ENCODE measurements at regions not wholly inside any gene's neighbourhood (a gene's known extent, or its start where the extent isn't known, plus 50 kb on each side); places are given as distances from the start of the nearest gene placed in this dataset.

DNA sequence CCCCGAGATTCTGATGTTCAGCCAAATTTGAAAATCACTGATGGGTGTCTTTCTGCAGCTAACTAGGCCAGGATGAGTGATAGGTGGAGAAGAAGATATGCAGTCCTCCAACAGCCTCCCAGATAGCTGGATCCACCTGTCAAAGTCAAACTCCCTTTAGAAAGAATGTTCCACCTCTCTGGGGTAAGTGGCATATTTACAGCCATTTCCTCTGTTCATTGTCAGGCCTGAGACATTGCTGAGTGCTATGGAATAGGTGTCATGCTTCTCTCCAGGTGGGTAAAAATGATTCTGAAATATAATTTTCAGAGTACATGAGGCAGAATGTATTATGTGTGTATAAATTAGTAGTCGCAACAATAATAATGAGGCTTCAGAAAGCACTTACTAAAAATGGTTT lies 316.8 kb downstream of the TTLL7 start:
- DNase-seq (ENCODE audit: low read depth in 2 of 2): no peak

DNA sequence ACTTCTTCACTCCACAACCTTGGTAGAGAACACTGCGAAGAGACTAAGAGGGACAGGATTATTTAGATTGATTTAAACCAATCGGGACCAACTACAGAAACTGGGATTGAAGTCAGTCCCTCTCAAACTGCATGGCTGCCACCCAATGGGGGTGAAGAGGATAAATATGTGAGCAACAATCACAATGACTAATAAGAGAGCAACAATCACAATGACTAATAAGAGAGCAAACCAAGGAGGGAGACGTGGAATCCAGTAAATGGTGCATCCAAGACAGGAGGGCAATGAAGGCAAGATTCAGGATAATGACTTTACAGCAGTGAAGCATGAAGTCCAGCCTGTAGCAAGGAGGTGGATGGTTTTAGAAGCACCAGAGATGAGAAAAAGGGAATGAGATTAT lies 322.8 kb downstream of the TTLL7 start:
- DNase-seq (ENCODE audit: low read depth in 2 of 2): no peak

DNA sequence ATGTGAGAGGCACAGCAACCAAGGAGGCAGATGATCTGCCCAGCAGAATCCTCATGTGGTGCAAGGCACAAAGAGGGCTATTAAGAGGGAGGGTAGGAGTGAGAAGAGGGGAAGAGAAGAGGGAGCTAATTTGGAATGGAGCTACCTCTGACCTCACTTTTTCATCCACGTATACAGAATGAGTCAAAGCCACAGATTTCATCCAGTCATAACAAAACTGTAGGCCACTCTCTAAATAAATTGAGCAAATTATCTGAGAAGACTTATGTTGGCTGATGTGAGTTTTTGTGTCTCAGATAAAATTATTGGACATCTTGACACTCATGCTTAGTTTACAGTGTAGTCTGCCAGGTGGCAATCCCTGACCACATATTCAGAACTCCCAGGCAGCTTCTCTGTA lies 325.6 kb downstream of the TTLL7 start:
- no peak for DNase-seq (ENCODE audit: low read depth in 2 of 2)

DNA sequence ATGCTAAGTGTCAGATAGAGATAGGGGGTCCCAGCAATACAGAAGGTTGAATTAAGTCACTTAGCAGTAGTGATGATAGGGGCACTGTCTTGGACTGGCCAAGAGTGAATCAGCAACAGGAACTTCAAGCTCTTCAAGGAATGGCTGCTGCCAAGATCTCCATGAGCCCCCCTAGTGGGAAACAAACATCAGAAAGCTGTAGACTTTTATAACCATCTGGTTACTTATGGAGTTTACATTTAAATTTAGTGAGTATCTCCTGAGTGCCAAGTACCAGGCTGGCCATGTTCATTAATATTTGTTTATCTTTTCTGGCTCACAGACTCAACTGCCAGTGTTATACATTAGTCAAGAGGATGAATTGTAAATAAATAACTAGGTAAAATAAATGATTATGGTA lies 327.3 kb downstream of the TTLL7 start:
- no peak for DNase-seq (ENCODE audit: low read depth in 2 of 2)

DNA sequence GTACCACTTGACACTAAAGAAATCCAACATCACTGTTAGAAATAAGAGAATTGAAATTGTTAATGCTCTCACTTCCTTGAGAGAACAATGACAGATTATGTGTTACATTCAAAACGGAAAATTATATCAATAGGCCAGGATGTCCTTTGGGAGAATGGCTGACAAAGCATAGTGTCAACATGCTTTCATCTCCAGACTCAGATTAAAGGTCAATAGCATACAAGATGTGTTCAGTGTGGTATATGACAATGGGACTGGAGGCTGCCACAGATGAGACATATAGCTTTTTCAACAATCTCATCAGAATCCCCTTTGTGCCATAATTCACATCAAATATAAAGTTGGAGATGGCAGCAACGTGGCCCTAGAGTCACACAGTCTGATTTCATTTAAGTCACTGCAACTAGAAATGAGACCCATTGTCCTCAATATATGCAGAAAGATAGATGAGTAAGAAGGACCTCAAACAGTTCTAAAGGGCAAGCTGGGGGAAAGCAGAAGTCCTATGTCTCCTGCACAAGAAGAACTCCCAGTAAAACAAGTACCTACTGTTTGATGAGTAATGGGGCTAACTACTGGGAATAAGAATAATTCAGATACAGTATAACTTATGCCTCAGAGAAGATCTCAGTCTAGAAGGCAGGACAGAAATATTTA lies 327.9 kb downstream of the TTLL7 start:
- DNase-seq (ENCODE audit: low read depth in 2 of 2): no peak

DNA sequence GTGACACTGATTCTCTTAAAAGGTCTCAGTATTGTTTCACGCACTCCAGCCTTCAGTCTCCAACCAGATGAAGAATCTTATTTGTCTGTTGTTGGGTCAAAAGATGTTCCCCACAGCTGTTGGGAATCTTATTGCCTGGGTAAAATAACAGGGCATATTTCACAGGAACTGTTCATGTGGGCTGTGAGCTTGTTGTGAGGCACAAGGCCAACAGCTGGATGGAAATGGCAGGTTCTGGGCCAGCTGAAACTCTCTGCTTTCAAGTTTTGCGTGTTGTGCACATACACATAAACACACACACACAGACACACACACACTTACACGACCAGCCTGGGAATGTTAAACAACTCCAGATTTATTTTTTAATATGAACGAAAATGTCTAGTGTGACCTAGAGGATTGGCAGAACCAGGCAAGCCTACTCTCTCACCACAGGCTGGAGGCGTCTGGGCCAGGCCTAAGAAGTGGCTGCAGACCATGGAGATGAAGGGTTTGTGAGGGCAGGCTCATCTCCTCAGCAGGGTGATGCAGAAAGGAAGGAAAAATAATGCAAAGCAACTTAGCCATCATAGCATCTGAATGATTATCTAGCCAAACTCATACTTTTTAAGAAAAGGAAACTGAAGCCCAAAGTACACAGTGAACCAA lies 357.0 kb downstream of the TTLL7 start:
- no peak for DNase-seq (ENCODE audit: low read depth in 2 of 2)

DNA sequence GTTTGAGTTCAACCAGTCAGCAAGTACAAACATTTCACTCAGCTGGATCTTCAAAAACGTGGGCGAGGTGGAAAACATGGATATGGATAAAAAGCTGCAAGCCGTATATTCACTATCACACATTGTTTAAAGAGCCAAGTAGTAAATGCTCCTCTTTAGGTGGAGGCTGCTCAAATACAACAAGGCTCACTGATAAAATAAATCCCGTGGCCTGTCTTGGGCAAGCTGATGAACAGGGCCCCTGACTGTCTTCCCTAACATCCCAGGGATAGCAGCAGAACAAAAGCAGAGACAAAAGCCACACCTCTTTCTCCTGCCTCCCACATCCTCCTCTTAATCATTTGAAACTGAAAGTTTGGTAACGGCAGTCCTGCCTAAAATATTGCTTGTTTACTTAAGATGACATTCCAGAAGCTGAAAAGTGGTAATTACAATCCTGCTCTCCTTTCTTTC lies 357.7 kb downstream of the TTLL7 start:
- no peak for DNase-seq (ENCODE audit: low read depth in 2 of 2)

DNA sequence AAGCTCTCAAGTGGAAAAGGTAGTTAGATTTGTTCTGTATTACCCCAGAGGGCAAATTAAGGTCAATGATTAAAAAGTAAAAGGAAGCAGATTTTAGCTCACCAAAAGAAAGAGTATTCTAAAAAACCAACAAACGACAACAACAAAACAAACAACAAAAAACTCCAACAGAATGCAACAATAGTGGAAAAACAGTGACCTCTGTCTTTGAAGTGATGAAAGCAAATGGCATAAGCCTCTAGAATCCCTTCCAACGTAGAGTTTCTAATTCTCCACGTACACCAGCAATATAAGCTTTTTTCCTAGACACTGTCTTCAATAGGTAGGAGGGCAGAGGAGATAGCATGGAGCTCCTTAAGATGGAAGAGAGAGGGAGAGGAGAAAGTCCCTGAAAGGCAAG lies 359.1 kb downstream of the TTLL7 start:
- no peak for DNase-seq (ENCODE audit: low read depth in 2 of 2)

DNA sequence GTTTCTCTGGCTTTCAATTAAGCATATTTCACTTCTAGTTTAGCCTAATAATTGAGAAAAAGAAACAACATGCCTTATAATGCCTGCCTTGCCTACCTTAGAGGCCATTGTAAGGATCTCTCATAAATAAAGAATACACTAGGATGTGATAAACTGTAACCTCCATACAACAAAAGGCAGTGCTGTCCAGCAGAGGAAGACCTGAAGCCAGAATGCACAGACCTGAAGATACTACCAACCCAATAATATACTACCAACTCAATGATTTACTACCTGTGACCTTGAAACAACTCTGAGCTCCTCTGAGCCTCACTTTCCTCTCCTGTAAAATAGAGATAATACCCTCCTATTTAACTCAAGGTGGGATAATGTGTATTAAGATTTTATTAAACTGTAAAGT lies 361.3 kb downstream of the TTLL7 start:
- DNase-seq (ENCODE audit: low read depth in 2 of 2): no peak

DNA sequence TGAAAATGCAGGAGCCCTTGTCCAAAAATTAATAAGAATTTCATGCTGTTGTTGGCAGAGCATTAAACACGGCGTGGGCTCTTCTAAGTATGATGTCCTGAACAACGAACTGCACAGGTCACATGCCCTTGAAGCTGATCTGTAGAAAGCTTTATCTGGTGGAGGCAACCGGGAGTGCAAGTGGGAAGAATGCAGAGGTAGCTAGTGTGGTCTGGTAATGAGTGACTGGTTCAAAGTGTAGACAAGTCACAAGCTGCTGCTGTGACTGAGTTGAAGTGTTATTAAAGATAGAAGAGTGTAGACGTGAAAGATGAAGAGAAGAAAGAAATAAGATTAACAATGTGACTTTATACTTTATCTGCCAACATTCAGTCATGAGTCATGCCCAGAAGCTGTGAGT lies 361.9 kb downstream of the TTLL7 start:
- DNase-seq (ENCODE audit: low read depth in 2 of 2): no peak

DNA sequence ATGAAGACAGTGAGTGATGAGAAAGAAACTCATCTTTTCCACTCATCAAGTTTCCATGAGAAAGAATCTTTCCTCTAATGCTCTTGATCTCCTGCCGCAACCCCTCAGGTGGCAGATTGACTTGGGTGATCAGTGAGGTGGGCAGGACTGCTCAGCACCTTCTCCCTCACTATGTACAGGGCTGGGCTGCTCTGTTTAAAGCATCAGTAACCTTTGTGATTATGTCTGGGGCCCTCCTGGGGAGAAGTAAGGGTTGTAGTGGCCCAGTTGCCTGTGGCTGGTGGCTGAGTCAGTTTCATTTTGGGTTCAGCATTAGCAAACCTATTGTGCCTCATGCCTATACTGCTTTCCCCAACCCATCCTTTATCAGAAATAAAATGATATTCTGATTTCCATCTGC lies 366.0 kb downstream of the TTLL7 start:
- no peak for DNase-seq (ENCODE audit: low read depth in 2 of 2)

DNA sequence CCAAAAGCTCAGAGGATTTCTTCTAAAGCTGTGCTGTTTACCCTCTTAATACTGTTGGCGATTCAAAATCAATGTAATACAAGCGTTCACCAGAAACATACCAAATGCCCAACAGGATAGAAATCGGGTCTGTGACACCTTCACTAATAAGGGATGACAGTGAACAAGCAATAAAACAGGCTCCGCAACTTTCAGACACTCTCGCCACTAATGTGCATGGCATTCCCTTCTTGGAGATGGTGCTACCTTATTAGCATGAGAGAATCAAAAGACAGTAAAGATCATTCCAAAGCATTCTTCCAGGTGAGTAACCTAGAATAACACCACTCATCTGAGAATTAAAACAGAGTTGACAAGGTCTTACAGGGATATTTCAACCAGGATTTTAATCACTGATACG lies 367.1 kb downstream of the TTLL7 start:
- DNase-seq (ENCODE audit: low read depth in 2 of 2): no peak

DNA sequence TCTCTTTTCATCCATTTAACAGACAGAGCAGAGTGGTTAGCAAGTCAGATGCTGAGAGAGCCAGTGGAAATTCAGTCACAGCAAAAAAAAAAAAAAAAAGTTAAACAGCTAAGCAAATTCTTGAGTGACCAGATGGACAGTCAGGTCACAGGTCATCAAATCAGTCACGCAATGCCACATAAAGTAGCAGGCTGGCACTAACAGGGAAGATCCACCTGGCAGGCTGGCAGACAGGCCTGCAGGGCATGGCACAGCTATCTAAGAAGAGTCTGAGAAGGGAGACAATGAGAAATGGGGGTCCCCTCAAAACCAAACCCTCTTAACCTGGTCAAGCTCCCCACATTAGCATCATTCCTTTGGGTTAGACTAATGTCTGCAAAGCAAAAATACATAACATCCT lies 371.9 kb downstream of the TTLL7 start:
- DNase-seq (ENCODE audit: low read depth in 2 of 2): no peak

DNA sequence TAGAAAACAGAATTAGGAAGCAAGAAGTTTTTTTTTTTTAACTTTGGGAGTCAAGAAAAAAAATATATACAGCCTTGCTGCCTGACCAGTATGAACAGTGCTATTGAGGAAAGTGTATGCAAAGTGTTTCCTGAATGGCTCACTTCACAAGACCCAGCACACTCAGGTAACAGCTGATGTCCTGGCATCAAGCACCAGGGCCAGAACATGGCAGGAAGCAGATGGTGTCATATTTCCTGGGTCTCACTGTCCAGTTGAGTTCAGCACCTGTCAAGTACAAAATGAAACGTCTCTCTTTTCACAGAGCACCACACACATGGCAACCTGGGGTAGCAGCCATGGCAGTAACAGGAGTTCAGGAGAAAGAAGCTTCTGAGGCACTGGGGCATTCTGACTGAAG lies 372.3 kb downstream of the TTLL7 start:
- DNase-seq (ENCODE audit: low read depth in 2 of 2): no peak

DNA sequence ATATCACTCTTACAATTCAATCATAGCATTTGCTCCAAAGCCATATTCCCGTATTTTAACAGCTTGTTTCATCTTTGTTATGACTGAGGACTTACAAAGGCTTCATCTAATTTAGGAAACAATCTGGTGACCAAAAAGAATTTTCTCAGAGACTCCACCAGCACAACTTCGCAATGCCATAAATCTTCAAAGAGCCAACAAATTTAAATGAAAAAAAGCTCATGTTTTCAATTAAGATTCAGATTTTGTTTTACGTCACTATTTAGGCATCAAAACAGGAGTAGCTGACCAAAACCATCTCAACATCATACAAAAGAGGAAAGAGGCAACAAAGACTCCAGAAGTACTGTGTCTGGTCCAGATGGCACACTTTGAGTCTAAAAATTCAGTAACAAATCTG lies 373.3 kb downstream of the TTLL7 start:
- DNase-seq (ENCODE audit: low read depth in 2 of 2): no peak

DNA sequence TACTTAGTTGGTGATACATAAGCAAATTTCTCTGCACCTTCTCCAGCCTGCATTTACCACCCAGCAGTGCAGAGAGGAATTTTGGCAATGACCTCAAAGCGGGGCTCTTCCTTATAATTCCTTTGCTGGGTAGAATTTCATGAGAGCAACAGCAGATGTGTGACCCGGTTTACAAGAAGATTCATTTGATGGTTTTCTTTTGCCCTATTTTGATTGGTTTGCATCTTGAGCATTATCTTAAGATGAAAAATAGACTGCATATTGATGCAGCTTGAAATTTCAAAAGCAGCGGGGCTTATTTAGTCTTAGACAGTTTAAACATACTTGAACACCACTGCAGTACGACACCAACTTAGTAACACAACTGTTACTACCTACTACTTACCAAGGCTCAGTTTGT lies 378.9 kb downstream of the TTLL7 start:
- DNase-seq (ENCODE audit: low read depth in 2 of 2): no peak

DNA sequence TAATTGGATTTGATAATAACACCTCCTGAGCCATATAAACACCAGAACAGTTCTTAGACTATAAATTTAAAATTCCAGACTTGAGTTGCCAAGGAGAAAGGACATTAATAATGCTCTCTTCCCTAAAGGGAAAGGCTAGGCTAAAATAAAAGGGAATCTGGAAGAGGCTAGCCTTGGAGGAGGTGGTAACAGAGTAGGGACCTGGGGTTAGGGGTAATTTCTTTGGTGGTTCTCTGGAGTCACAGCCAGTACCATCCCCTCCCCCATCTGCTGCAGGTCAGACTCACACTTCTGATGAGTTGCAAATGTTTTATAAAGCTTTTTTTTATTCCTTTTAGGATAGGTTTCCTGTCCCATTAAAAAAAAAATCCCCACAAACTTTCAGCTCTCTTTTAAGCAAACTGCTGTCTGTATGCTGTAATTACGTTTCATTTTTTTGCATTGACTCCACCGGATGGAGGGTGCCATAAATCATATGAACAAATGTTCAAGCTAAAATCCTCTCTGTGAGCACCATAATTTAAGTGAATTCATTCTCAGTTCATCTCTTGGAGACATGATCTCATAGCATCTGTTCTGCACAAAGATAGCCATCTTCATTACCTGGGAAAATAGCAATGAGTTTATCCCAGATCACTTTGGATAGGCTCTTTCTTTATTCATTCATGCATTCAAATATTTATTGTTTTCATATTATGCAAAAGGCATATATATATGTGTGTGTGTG lies 379.6 kb downstream of the TTLL7 start:
- DNase-seq (ENCODE audit: low read depth in 2 of 2): no peak

DNA sequence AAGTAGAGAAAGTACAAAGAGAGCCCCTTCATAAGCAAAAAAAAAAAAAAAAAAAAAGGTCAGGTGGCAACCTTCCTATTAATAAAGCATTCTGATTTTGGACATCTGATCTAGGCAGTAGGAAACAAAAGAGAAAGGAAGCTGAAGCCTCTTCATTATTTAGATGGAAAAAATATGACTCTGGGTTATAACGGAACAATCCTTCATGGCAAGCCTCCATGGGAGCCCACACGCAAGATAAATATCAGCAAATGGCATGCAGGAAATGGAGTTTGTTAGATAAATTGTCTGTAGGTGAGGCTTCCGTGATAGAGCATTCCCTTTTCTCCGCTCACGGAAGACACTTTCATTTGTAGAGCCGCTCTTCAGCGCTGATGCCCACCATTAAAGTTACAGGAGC lies 381.0 kb downstream of the TTLL7 start:
- DNase-seq (ENCODE audit: low read depth in 2 of 2): no peak

DNA sequence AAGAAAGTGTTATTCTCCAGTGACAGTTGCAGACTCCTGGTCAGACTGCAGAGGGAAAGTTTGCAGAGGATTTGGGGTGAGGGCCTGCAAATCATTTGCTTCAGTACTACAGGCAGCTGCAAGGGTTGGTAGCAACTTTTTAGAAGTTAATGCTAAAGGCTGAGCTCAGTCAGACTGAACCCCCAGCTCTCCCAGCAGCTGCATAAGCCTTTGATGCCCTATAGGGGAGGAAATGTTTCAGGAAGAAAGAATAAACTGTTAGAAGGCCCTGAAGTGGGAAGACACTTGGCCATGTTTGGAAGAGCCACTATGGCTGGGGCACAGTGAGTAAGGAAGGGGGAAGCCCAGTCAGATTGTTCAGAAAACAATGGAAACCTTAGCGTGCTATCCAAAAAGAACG lies 383.6 kb downstream of the TTLL7 start:
- no peak for DNase-seq (ENCODE audit: low read depth in 2 of 2)

DNA sequence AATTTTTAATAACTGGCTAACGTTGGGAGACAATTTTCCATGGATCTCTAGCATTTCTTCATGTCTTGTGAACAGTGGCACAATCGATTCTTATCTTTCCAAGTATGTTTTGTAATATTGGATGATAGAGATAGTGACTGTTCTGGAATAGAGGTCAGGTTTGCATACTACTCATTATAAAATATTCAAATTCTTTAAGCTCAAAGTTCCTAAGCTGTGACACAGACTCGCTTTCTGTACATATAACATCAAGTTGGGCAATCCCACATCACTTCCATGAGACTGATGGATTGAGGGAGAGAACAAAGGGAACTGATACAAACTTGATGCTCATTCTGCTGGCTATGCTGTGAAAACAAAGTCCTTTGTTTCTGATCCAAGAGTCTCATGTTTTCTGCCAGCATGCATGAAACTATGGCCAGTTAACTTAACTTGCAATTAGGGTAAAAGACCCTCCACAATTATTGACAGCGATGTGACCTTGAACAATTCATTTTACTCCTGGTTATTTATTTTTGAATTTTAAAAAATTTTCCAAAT lies 392.4 kb downstream of the TTLL7 start:
- DNase-seq (ENCODE audit: low read depth in 2 of 2): no peak

DNA sequence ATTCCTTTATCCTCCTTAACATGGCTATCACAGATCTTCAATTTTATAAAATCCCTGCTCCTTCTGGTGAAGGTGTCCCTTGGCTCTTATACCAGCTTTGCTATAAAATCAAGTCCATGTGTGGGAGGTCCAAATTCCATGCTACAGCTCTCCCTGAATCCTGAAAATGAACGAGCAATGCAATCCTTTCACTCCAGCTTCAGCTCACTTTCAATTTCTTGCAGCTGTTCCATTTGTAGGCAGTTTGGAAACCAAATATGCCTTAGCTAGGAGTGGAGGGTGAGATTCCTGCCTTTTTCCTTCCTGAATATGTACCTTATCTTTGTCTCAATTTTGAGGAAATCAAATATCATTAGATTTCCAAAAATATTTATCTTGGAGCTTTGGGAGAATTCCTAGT lies 402.6 kb downstream of the TTLL7 start:
- DNase-seq (ENCODE audit: low read depth in 2 of 2): no peak

DNA sequence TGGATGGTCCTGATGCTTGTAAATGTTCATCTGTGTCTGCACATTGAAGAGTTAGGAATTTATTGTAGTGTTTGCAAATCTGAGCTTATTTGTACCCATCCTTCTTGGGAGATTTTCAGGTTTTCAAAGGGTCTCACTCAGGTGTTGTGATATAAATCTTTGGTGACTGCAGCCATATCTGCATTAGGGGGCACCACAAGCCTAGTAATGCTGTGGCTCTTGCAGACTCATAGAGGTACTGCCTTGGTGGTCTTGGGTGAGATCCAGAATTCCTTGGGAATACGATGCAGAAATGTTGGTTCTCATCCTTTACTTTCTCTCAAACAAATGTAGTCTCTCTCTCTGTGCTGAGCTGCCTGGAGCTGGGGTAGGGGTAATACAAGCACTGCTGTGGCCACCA lies 405.9 kb downstream of the TTLL7 start:
- no peak for DNase-seq (ENCODE audit: low read depth in 2 of 2)

DNA sequence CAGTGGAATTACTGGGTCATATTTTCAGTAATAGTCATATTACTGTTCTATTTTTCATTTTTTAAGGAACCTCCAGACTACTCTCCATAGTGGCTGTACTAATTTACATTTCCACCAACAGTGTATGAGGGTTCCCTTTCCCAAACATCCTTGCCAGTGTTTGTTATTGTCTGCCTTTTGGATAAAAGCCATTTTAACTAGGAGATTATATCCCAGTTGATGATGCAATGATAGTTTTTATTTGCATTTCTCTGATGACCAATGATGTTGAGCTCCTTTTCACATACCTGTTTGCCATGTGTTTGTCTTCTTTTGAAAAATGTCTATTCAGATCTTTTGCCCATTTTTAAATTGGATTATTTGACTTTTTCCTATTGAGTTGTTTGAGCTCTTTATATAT lies 410.8 kb downstream of the TTLL7 start:
- DNase-seq (ENCODE audit: low read depth in 2 of 2): no peak
